ENCODE measurements at regions not wholly inside any gene's neighbourhood (a gene's known extent, or its start where the extent isn't known, plus 50 kb on each side); places are given as distances from the start of the nearest gene placed in this dataset.

GRCh38 chr4:79682801-79683530, 274.9 kb upstream of the GK2 start:
- ChIA-PET POLR2A (ENCODE audit: low non-redundant PET) (no interaction called here), CTCF (no interaction called here)

GRCh38 chr4:79682161-79682560, 274.1 kb upstream of the GK2 start:
- H3K9me3 ChIP-seq (ENCODE audit: low read depth, low read length, poor library complexity, severe bottlenecking) = no peaks in the 10 kb centered on the region
- TF ChIP-seq CTCF (conservative IDR thresholded peaks at IDR 0.05; ENCODE audit: low read depth, low read length) (no peak), EZH2 (IDR thresholded peaks at IDR 0.05; ENCODE audit: borderline replicate concordance, low read depth, low read length, poor library complexity, severe bottlenecking) (no peak)
- no TSS peak for BruUV-seq (replicated peaks)
- H3K27ac ChIP-seq (ENCODE audit: low read depth, low read length, poor library complexity, severe bottlenecking) = no peak overlapping the region
- CTCF ChIA-PET = no interaction called here
- intact Hi-C loops (cut with micrococcal nuclease; ENCODE audit: unreplicated experiment) = no loop called here
- no peaks in the 10 kb centered on the region for H3K36me3 ChIP-seq (ENCODE audit: insufficient read depth, low read length, poor library complexity, severe bottlenecking)
- POLR2A ChIA-PET (ENCODE audit: low non-redundant PET) = no interaction called here
- DNase-seq (ENCODE audit: low spot score) = no peak
- no peak overlapping the region for H3K4me3 ChIP-seq (ENCODE audit: low read depth, low read length, poor library complexity, severe bottlenecking)
- no peaks in the 10 kb centered on the region for H3K27me3 ChIP-seq (replicated peaks; ENCODE audit: insufficient read depth, low read depth, low read length, poor library complexity)
- H3K4me1 ChIP-seq (ENCODE audit: insufficient read depth, low read length, poor library complexity, severe bottlenecking) = no peaks in the 10 kb centered on the region

More at GRCh38 chr4:79682801-79683530, 274.9 kb upstream of the GK2 start:
- no peak for TF ChIP-seq EZH2 (IDR thresholded peaks at IDR 0.05; ENCODE audit: borderline replicate concordance, low read depth, low read length, poor library complexity, severe bottlenecking)
- no peak for TF ChIP-seq CTCF (conservative IDR thresholded peaks at IDR 0.05; ENCODE audit: low read depth, low read length)
- no TSS peak for BruUV-seq (replicated peaks)
- Histone ChIP-seq H3K4me1 (ENCODE audit: insufficient read depth, low read length, poor library complexity, severe bottlenecking) (no peaks in the 10 kb centered on the region), H3K4me3 (ENCODE audit: low read depth, low read length, poor library complexity, severe bottlenecking) (no peak overlapping the region), H3K9me3 (ENCODE audit: low read depth, low read length, poor library complexity, severe bottlenecking) (no peaks in the 10 kb centered on the region), H3K27ac (ENCODE audit: low read depth, low read length, poor library complexity, severe bottlenecking) (no peak overlapping the region), H3K36me3 (ENCODE audit: insufficient read depth, low read length, poor library complexity, severe bottlenecking) (no peaks in the 10 kb centered on the region), H3K27me3 (replicated peaks; ENCODE audit: insufficient read depth, low read depth, low read length, poor library complexity) (no peaks in the 10 kb centered on the region)
- intact Hi-C loops (cut with micrococcal nuclease; ENCODE audit: unreplicated experiment) = no loop called here
- DNase-seq (ENCODE audit: low spot score) = no peak

GRCh38 chr4:79679859-79680258, 271.8 kb upstream of the GK2 start:
- Histone ChIP-seq H3K9me3 (ENCODE audit: low read depth, low read length, poor library complexity, severe bottlenecking) (no peaks in the 10 kb centered on the region), H3K27ac (ENCODE audit: low read depth, low read length, poor library complexity, severe bottlenecking) (no peak overlapping the region), H3K4me3 (ENCODE audit: low read depth, low read length, poor library complexity, severe bottlenecking) (no peak overlapping the region), H3K4me1 (ENCODE audit: insufficient read depth, low read length, poor library complexity, severe bottlenecking) (no peaks in the 10 kb centered on the region), H3K27me3 (replicated peaks; ENCODE audit: insufficient read depth, low read depth, low read length, poor library complexity) (no peaks in the 10 kb centered on the region), H3K36me3 (ENCODE audit: insufficient read depth, low read length, poor library complexity, severe bottlenecking) (no peaks in the 10 kb centered on the region)
- intact Hi-C loops (cut with micrococcal nuclease; ENCODE audit: unreplicated experiment) = no loop called here
- peak; percentile 12 for DNase-seq (ENCODE audit: low spot score)
- ChIA-PET CTCF (no interaction called here), POLR2A (ENCODE audit: low non-redundant PET) (no interaction called here)
- TF ChIP-seq EZH2 (IDR thresholded peaks at IDR 0.05; ENCODE audit: borderline replicate concordance, low read depth, low read length, poor library complexity, severe bottlenecking) = no peak
- TF ChIP-seq CTCF (conservative IDR thresholded peaks at IDR 0.05; ENCODE audit: low read depth, low read length) = no peak
- BruUV-seq (replicated peaks) = no TSS peak

Measured in A673 (cell line).